ENCODE measurements at regions not wholly inside any gene's neighbourhood (a gene's known extent, or its start where the extent isn't known, plus 50 kb on each side); places are given as distances from the start of the nearest gene placed in this dataset.

DNA sequence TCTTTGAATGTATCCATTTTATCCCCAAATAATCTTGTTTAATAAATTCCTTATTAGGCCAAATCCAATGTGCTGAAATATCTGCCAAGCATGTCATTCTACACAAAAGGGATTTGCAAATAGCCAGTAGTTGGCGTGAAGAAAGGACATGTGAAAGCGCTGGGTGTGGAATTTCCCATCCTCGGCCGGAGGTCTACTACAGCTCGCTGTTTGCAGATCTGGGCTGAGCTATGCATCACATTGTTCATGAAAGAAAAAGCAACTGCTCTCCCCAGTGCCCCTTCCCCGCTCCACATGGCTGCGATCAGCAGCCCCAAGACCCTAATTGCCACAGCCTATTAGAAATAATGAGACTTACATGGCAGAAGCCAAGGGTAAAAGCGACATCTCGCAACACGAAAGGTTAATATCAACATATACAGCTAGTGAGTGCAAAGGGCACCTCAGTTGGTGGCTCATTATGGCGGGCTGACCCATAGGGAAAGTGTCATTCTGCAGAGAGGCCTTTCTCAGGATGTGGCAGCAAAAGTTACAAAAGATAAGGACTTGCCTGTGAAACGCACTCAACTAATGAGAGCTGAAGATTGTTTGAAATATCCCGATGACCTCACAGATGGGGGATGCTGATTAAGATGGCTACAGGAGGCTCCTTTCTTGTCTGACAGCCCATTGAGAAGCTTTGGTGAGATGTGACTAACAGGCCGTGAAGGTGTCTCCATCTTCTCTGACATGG lies 126.9 kb upstream of the CYP1B1 start:
- DNase-seq = no peak

DNA sequence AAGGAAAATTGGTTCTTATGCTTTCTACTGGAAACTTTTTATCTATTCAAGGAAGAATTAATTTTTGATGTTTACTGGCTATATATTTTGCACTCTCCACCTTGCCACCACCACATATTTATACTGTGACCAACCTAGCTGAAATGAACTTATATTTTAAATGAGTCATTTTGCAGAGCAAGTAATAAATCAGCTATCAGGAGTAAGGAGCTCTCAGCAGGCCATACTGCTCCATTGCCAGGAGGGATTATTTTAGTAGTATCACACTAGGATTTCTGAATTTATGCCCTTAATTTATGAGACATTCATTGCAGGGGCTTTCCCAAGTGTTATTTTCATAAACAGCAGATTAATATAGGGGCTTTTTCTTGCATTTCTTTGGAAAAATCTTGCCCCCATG lies 125.8 kb upstream of the CYP1B1 start:
- no peak for DNase-seq

DNA sequence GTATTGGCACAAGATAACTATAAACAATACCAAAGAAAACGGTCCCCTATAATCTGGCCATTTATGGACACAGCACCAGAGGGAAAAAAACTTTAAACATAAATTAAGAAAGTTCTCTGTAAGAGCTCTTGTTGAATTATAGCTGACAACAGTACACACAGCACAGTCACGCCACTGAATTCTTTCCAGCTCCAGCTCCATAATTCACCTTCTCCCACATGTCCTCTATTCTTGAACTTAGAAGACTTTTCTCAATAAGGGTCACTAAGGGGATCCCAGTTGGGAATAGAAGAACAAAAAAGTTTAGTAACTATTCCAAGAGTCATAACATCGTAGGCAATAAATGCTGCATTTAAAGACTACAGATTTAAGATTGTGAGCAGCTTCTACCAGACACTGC lies 124.6 kb upstream of the CYP1B1 start:
- no peak for DNase-seq

DNA sequence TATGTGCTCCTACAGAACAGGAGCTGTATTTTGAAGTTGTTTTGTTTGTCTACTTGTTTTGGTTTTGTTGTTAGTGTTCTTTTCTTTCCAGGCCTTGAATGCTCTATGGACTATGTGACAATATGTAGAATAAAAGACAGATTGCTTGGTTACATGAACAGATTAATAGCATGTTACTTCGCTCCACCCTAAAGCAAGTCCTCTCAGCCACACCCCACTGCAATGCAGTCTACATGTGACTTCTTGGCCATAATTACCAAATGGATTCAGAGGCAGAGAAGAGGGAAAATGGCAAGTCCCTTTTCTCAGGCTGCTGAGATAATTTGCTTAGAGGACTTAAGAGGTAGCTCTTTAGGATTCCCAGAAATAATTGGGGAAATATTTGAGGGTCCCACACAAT lies 123.2 kb upstream of the CYP1B1 start:
- DNase-seq = no peak

DNA sequence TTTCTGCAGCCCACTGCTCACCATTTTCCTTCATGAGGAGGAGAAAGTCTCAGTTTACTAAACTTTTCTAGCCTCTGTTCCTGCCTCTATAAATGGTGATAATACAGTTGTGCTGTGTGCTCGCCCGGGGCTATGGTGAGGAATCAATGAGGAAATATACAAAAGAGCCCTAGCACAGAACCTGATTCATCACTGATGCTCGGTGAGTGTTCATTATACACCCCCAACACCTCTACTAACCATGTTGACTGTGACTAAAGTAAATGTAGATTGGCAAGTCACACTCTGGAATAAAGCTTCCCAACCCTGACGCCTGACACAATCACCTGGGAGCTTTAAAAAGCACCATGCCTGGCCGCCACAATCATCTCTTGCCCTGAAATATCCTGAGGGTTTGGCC lies 118.8 kb upstream of the CYP1B1 start:
- DNase-seq = no peak

DNA sequence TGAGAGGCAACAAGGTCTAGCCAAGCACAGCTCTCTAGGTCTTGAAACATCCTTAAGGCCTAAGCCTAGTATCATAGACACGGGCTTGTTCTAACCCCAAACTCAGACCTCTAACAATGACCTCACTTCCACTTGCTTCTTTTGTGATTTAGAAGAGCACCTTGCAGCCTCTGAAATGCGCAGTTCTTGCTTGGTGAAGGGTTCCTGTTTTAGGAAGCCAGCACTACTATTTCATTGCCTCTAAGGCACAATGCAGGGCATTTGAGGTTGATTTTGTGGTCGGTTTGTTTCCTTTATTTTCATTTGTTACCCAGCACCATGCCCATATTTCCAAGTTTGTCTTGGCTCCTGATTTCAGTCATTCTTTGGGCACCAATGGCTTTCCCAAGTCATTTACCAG lies 117.0 kb upstream of the CYP1B1 start:
- DNase-seq = no peak

DNA sequence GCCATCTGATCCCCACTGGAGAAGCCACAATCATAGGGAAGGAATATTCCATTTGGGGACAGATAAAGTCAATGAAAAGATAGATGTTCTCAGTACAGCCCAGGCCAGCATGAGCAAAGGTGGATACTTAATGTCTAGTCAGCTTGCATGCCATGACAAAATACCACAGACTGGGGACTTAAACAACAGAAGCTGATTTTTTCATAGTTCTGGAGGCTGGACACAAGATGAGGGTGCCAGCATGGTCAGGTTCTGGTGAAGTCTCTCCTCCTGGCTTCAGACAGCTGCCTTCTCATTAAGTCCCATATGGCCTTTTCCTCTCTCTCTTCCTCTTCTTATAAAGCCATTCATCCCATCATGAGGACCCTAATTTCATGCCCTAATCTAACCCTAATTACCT lies 116.1 kb upstream of the CYP1B1 start:
- DNase-seq = no peak

DNA sequence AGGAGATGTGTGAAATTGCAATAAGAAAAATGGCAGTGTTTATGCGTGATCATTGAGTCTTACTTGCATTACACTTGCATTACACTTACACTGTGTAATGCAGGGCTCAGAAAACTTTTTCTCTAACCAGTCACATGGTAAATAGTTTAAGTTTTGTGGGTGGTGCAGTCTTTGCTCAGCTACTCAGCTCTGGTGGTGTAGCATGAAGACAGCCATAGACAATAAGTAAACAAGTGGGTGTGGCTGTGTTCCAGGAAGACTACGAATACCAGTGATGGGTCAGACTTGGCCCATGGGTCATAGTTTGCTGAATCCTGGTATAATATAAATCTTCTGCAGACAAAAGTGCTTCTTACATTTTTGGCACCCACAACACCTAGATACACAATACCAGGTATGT lies 115.6 kb upstream of the CYP1B1 start:
- DNase-seq = no peak

DNA sequence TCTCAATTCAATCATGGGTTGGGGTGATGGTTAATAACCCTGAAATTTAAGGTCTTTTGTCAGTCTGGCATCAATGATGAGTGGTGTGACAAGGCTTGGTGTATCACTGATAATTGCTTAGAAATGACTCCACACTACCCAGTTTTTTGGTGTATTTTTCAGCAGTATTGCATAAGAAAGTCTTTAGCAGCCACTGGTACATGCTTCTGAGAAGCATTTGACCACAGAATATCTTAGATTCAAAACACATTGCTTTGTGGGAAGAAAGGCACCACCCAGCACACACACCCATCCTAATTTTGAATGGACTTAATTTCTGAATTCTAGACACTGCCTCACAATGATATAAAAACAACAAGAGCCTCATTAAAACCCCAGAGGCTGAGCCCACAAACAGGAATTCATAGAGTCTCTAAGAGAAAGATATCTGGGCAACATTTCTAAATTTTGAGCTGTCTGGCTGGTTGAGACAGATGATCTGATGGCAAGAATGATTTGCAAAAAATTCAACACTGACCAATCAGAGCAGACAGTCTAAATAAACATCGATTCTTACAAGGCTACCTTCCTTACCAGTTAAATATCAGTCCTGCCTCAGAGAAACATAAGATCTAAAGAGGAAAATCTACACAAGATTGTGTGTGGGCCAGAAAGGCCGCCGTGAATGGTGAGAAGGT lies 114.7 kb upstream of the CYP1B1 start:
- DNase-seq = no peak

DNA sequence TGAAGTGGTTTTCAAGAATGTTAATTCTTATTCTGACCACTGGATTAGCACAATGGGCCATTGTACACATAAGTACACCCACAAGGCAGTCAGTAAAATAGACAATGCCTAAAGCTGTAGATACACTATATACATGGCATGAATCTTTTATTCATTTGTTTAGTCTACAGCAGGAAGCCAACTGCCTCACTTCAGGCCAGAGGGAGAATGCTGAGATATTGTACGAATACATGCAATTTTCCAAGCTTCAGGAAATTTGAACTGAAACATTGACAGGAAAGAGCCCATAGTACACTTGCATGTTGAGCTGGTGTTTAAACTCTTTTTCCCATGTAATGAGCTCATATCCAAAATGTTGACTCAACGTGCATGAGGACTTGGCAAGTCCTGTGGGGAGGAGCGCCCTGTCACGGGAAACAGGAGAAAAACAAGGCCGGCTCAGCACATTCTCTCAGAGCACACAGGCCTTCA lies 111.6 kb upstream of the CYP1B1 start:
- no peak for DNase-seq

DNA sequence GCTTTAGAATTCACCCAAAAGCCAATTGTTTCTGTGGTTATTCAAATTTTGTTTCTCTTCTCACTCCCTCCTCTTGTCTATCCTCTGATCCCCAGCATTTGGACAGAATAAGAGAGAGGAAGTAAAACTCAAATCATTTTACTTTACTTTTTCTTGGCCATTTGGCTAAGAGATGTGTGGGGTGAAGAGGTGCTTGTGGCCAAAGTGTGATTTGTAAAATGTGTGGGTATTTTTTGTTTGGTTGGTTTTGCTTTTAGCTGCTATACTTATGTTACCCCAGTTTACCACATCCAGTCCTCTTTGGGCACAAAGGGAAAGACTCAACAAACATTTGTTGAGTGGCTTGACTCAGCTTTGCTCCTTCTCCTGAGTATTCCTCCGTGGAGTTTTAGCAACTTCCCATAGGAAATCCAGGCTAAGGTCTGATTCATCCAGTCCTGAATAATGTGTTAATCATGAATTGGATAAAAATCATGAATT lies 109.1 kb upstream of the CYP1B1 start:
- no peak for DNase-seq

DNA sequence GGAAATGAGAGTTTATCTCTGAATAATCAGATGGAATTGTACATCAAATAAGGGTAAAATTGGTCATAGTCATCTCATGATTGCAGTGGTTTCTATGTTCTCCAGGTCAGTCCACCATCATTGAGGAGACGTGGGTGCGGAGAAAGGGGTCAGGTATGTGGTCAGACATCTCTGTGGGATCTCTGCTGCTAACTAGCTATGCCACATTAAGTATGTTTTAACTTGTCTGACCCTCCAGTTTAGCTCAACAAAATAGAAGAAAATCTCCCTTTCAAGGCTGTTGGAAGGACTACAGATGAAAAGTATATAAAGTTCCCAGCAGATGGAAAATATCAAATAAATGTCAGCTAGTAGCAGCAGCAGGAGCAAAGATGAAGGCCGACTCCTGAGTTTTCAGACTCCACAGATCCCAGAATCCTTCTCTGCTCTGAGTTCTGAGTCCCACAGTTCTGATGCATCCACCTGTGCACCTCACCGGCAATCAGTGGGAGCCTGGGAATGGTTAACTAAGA lies 106.6 kb upstream of the CYP1B1 start:
- no peak for DNase-seq

DNA sequence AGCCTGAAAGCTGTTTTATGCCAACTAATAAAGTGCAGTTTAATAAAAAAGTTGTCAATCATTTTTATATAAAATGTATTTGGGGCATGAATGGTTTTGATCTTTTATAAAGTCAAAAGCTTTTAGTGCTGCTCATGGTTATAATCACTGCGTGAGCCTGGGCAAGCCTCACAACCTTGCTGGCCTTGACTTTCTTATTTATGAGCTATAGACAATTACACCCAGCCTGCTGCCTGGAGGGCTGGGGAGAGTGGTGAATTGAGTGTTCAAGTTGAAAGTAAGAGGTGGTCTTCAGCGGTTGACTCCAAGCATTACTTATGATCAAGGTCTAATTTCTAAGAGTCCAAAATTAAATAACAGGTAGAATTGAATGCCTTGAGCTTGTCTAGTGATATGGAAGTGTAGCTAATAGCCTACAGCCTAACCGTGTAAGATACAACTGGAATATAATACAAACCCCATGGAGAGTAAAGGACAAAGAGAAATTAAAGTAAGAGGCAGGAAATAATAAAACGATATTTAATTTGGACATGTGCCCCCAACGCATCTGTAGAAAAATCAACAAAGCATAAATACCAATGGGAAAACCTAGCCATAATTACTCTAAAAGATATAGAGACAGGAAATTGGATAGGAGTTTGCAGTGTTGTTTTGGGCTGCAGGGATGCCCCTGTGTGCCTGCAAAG lies 106.0 kb upstream of the CYP1B1 start:
- DNase-seq = no peak

DNA sequence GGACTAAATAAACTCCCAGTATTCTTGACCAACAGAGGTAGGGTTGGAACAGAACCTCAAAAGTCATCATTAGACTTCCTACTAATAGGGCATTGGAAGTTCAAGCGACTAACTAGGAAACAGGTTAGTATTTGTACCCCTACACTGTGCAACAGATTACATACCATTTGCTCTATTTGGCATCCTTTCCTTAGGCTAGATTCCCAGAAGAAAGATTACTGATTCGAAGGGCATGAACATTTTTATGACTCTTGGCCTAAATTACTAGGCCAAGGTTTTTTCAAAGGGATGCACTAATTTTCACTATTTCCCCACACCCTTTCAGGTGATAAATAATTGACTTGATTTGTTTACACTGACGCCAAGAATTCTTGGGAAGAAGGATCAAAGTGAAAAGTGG lies 104.8 kb upstream of the CYP1B1 start:
- DNase-seq = no peak

DNA sequence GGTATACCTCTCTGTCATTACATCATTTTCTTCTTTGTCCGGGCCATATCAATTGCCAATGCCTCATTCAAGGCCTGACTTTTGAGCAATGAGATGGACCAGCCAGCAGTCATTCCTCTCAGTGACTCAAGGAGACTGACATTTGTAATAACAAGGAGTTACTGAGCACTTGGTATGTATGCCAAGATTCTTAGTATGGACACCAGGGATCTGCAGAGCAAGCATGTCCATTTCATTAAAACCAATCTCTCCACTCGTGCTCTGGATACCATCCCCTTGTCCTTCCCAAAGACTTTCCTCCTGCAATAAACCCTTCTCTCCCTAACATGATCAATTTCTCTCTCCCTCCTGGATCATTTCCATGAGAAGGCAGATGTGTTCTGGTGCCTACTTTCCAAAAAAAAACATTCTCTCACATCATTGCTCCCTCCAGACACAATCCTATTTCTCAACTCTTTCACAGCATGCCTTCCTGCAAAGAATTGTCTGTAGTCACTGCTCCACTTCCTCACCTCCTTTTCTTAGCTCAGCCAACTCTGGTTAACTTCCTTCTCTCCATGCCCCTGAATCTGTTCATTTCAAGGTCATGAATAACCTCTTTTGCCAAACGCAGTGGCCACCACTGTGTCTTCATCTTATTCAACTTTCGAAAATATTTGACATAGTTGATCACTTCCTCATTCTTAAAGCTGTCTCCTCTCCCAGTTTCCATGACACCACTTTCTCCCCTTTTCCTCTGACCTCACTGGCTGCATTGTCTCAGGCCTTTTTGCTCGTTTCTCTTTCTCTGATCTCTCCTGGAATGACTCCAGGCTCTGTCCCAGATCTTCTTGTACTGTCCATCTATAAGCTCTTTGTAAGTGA lies 102.8 kb upstream of the CYP1B1 start:
- peak; percentile 36 for DNase-seq

DNA sequence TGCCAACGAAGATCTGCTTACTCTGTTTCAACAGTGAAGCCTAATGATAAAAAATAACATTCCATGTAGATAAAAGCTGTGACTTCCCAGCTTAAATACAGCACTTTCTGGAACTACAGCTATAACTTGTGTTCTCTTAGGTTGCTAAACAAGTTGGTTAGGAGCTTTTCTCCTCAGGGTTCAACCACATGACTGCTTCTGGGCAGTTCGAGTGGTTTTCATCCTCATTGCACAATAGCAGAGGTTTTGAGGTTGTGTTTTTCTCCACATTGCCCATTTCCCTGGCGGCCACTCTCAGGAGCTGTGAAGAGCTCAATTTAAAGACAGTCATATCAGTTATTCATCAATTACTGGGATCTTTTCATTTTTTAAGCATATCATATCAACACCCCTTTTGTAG lies 102.2 kb upstream of the CYP1B1 start:
- peak; percentile 15 for DNase-seq

DNA sequence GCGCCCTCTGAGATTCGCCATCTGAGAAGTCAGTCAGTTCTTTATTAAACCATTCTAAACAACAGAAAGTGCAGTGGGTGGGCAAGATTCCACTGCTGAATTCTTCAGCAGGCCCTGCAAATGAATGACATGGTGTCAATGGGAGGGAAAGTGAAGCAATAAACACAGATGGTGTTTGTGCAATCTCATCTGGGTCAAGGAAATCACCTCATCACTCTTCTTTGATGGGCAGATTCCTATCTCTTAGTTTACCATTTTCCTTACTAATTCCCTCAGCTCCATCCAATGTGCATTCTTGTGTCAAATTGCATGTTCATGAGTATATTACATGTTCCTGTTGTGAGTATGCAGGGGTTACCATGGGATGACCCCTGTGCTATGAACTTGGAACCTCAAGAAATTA lies 100.7 kb upstream of the CYP1B1 start:
- DNase-seq = no peak

DNA sequence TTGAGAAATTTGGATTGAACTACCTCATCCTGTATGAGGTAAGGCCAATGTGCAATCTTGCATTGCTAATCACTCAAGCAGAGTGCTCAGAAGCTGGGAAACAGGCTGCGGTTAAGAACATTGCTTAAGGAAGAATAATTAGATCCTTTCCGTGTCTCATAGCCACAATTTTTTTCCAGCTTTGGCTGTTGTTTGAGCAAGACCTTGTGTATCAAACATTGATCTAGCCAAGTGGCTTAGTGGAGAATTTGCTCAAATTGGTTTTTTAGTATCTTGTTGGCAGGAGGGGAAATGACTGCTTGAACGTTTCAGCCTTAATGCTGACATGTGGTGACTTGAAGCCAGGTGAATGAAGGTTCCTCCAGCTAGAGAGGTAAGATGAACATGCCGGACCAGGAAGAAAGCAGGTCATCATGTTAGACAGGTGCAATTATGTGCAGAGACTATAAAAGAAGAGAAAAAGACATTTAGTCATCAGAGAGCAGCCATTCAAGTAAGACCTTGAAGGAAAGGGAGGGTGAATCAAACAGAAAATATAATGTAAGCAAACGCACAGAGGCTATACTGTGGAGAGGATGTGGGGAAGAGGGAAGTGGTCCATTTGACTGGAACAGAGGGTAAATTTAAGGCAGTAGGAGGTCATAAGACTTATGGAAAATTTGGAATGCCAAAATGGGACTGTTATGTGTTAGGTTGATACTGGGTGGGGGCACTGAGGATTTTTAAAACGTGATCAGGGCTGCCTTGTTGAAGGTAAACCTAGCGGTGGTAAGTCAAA lies 98.9 kb upstream of the CYP1B1 start:
- DNase-seq = no peak

DNA sequence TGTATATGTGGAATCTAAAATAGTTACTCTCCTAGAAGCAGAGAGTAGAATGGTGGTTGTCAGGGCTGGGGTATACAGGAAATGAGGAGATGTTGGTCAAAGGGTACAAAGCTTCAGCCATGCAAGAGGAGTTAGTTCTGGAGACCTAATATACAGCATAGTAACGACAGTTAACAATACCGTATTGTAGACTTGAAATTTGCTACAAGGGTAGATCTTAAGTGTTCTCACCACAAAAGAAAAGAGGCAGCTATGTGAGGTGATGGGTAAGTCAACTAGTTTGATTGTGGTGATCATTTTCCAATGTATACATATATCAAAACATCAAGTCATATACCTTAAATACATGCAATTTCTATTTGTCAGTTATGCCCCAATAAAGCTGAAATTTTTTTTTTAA lies 98.2 kb upstream of the CYP1B1 start:
- no peak for DNase-seq

DNA sequence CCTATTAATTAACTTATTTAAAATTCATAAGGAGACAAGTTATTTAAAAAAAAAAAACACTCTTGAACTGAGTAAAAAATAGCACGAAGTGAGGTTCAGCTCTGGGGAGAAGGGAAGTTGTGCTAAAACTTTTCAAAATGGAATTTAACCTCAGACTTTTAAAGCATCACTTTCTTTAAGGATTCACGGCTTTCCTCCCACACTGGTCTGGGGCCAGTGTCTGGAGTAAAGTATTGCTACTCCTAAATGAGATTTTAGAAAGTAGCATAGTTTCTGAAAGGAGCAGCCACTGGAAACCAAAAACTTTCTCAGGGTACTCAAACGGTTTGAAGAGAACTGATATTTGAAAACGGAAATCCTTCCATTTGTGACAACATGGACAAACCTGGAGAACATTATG lies 97.7 kb upstream of the CYP1B1 start:
- DNase-seq = no peak

DNA sequence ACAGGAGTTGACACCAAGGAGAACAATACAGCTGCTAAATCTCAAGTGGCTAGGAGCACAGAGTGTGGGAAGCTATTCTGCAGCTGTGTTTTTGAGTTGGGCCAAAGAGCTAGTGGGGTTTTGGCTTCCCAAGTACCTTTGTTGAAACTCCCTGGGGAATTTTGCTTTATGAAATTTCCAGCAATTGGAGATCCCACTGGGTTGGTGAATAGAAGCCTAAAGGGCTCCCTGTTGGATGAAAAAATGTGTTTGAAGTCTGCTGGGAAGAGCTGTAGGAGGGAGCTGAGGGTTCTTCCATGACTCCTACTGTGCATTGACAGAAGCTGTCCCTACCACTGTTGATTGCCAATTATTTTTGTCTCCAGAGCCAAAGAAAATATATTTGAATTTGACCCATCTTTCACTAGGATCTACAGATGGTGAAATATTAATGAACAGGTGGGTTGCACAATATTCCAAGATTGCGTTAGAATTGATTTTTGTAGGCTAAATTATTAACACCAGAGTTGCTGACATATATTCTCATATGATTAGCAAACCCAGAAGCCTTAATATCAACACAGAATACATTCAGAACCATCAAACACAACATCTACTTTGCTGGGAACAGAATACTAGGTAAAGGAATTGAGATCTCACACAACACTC lies 95.4 kb upstream of the CYP1B1 start:
- DNase-seq = no peak
